IMR-90 (cell line): ENCODE measurements at regions not wholly inside any gene's neighbourhood (a gene's known extent, or its start where the extent isn't known, plus 50 kb on each side); places are given as distances from the start of the nearest gene placed in this dataset.

Experiments used
- ATAC-seq: fragments of 200-7000 bp; cut with Tn5 transposase; 2 replicates; pipeline ENCODE4 v1.9.1; 2020; ENCODE audit warnings: low read depth, mild to moderate bottlenecking, moderate library complexity
- BruUV-seq: library from RNA; stranded (reverse); fragments of 400-500 nt; replicated peaks from 2 replicates; lab custom pipeline; 2021; lab: Mats Ljungman, UMichigan
- CTCF ChIA-PET: fragments of 300-600 bp; formaldehyde crosslinking; extraction: SDS; loops from one replicate; lab custom pipeline; 2021; ENCODE audit warnings: antibody characterized with exemption; lab: Yijun Ruan, JAX
- POLR2A ChIA-PET: fragments of 300-600 bp; sonication (Branson Sonifier 250); formaldehyde crosslinking; loops from one replicate; lab custom pipeline; 2022; ENCODE audit warnings: antibody characterized with exemption; ENCODE audit not compliant: unreplicated experiment; lab: Charles Lee
- DNase-seq: peaks from one replicate; pipeline ENCODE4 v3.0.0; 2013
- H2AFZ ChIP-seq: replicated peaks from 2 replicates; pipeline ENCODE3; 2013; ENCODE audit warnings: low read length, mild to moderate bottlenecking; ENCODE audit not compliant: poor library complexity
- H2AK5ac ChIP-seq: 2 replicates; pipeline ENCODE4 v1.6.1; 2013; ENCODE audit warnings: low read depth, low read length, inconsistent platforms
- H2AK9ac ChIP-seq: replicated peaks from 2 replicates; pipeline ENCODE3; 2013; ENCODE audit warnings: mild to moderate bottlenecking, low read depth, low read length, moderate library complexity; ENCODE audit not compliant: poor library complexity
- H2BK120ac ChIP-seq: 2 replicates; pipeline ENCODE4 v1.6.1; 2013; ENCODE audit warnings: low read depth, low read length, inconsistent platforms
- H2BK15ac ChIP-seq: 3 replicates; pipeline ENCODE4 v1.6.1; 2013; ENCODE audit warnings: low read depth, low read length, inconsistent platforms
- H2BK20ac ChIP-seq: 2 replicates; pipeline ENCODE4 v1.6.1; 2013; ENCODE audit warnings: low read depth, mild to moderate bottlenecking, inconsistent platforms, low read length, moderate library complexity
- H2BK5ac ChIP-seq: 2 replicates; pipeline ENCODE4 v1.6.1; 2013; ENCODE audit warnings: mild to moderate bottlenecking, low read depth, low read length, inconsistent platforms; ENCODE audit not compliant: poor library complexity, severe bottlenecking
- H3K14ac ChIP-seq: replicated peaks from 2 replicates; pipeline ENCODE4 v1.6.1; 2013; ENCODE audit warnings: low read depth, low read length, inconsistent platforms
- H3K18ac ChIP-seq: 2 replicates; pipeline ENCODE4 v1.6.1; 2013; ENCODE audit warnings: low read depth, low read length, control low read depth
- H3K23ac ChIP-seq: 2 replicates; pipeline ENCODE4 v1.6.1; 2013; ENCODE audit warnings: low read depth, low read length, inconsistent platforms
- H3K27ac ChIP-seq: 2 replicates; pipeline ENCODE4 v1.5.1; 2013; ENCODE audit warnings: mild to moderate bottlenecking, control low read depth, low read length; ENCODE audit not compliant: insufficient read depth
- H3K27me3 ChIP-seq: 2 replicates; pipeline ENCODE4 v1.6.1; 2013; ENCODE audit warnings: low read length; ENCODE audit not compliant: control insufficient read depth, insufficient read depth
- H3K36me3 ChIP-seq: 2 replicates; pipeline ENCODE4 v1.6.1; 2013; ENCODE audit warnings: low read length, mixed read lengths; ENCODE audit not compliant: control insufficient read depth, insufficient read depth
- H3K4ac ChIP-seq: 2 replicates; pipeline ENCODE4 v1.6.1; 2013; ENCODE audit warnings: low read depth, low read length, inconsistent platforms
- H3K4me1 ChIP-seq: 2 replicates; pipeline ENCODE4 v1.6.1; 2013; ENCODE audit warnings: low read length, mixed read lengths; ENCODE audit not compliant: control insufficient read depth, insufficient read depth
- H3K4me2 ChIP-seq: 2 replicates; pipeline ENCODE4 v1.6.1; 2013; ENCODE audit warnings: low read depth, mild to moderate bottlenecking, control low read depth, low read length, moderate library complexity
- H3K4me3 ChIP-seq: 2 replicates; pipeline ENCODE4 v1.5.1; 2013; ENCODE audit warnings: low read depth, mild to moderate bottlenecking, control low read depth, low read length, moderate library complexity; ENCODE audit not compliant: insufficient read depth
- H3K56ac ChIP-seq: 2 replicates; pipeline ENCODE4 v1.6.1; 2013; ENCODE audit warnings: low read length, inconsistent platforms; ENCODE audit not compliant: insufficient read depth; ENCODE audit errors: extremely low read depth
- H3K79me1 ChIP-seq, 2 experiments: 2 replicates each; pipeline ENCODE4 v1.6.1; 2013; ENCODE audit warnings: low read length in 2 of 2, inconsistent platforms in 1 of 2, low read depth in 1 of 2
- H3K9ac ChIP-seq: 2 replicates; pipeline ENCODE4 v1.6.1; 2013; ENCODE audit warnings: low read depth, low read length, control low read depth
- H3K9me1 ChIP-seq: 2 replicates; pipeline ENCODE4 v1.6.1; 2013; ENCODE audit warnings: low read length, inconsistent platforms; ENCODE audit not compliant: insufficient read depth
- H3K9me3 ChIP-seq: 2 replicates; pipeline ENCODE4 v1.6.1; 2013; ENCODE audit warnings: low read length; ENCODE audit not compliant: control insufficient read depth, insufficient read depth
- H4K20me1 ChIP-seq: 2 replicates; pipeline ENCODE4 v1.6.1; 2013; ENCODE audit warnings: low read length, inconsistent platforms; ENCODE audit not compliant: insufficient read depth
- H4K5ac ChIP-seq: 2 replicates; pipeline ENCODE4 v1.6.1; 2013; ENCODE audit warnings: mild to moderate bottlenecking, low read depth, low read length, control low read depth
- H4K8ac ChIP-seq, 2 experiments: 2 replicates each; pipeline ENCODE4 v1.6.1; 2013; ENCODE audit warnings: low read depth in 2 of 2, low read length in 2 of 2, control low read depth in 1 of 2, inconsistent platforms in 1 of 2
- H4K91ac ChIP-seq: 2 replicates; pipeline ENCODE4 v1.6.1; 2013; ENCODE audit warnings: low read depth, low read length, inconsistent platforms; ENCODE audit not compliant: insufficient read depth
- MXI1 ChIP-seq: IDR thresholded peaks from 2 replicates; pipeline ENCODE4 v1.6.1; 2012; ENCODE audit warnings: low read depth, mild to moderate bottlenecking, low read length, moderate library complexity, borderline replicate concordance
- NFE2L2 ChIP-seq: fragments of 150-350 bp; IDR thresholded peaks from 2 replicates; pipeline ENCODE4 v1.6.1; 2016; ENCODE audit warnings: low read depth, mild to moderate bottlenecking, low read length
- POLR2A ChIP-seq: IDR thresholded peaks from 2 replicates; pipeline ENCODE4 v1.6.1; 2012; ENCODE audit warnings: mild to moderate bottlenecking, low read depth, low read length
- RAD21 ChIP-seq: IDR thresholded peaks from 2 replicates; pipeline ENCODE4 v1.6.1; 2012; ENCODE audit warnings: low read length, improper control_type of control experiment
- RFX5 ChIP-seq: IDR thresholded peaks from 2 replicates; pipeline ENCODE4 v1.8.0; 2012; ENCODE audit warnings: low read depth, mild to moderate bottlenecking, low read length, moderate library complexity
- SMC3 ChIP-seq: fragments of 150-350 bp; IDR thresholded peaks from 2 replicates; pipeline ENCODE4 v1.6.1; 2016; ENCODE audit warnings: low read depth, mild to moderate bottlenecking, antibody characterized with exemption, low read length, moderate library complexity
- WGBS, 2 experiments: methylation state at CpG; one replicate each; pipeline versions ENCODE4 v1.1.5 to v1.1.7; 2013; ENCODE audit warnings: missing lambda C conversion rate in 2 of 2; ENCODE audit not compliant: insufficient read length in 1 of 2; ENCODE audit errors: extremely low coverage in 2 of 2; 5-methylcytosine and 5-hydroxymethylcytosine counted together
- dilution Hi-C: fragments of 300-500 bp; cut with HindIII; formaldehyde crosslinking; loops from one replicate; pipeline ENCODE4 v1.14.3; 2018; ENCODE audit warnings: low sequenced_read_pairs; ENCODE audit not compliant: unreplicated experiment
- in situ Hi-C: fragments of 300-500 bp; cut with MboI; formaldehyde crosslinking; loops from 3 replicates; pipeline ENCODE4 v1.14.3; 2019; ENCODE audit warnings: low sequenced_read_pairs, inconsistent platforms, mixed read lengths
- intact Hi-C: fragments of 100-400 bp; cut with micrococcal nuclease; formaldehyde crosslinking; loops from 2 replicates; pipeline ENCODE4 v1.10.0; 2022
- TF ChIP-seq, protein P1 (sequence below): fragments of 150-350 bp; IDR thresholded peaks from 2 replicates; pipeline ENCODE4 v1.6.1; 2016; ENCODE audit warnings: low read depth, mild to moderate bottlenecking, low read length, moderate library complexity, borderline replicate concordance

DNA sequence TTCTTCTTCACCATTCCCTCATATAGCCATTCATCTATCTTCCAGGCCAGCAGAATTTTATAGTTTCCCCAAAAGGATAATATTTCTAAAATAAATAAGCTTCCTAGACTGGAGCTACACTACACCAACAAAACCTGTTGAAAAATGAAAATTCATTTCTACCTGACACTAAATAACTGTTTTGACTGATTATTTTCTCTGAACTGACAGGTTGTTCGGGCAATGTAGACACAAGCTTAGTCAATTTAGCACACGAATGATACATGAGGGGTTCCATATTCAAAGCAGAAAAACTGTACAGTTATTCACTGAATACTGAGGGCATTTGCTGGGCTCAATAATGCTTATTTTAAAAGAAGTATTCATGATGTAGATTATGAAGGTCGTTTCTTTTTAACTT lies 589.7 kb downstream of the LIG4 start:
- no peak overlapping the region for H2BK20ac ChIP-seq
- no peak overlapping the region for H3K9ac ChIP-seq
- H4K8ac ChIP-seq: no peak overlapping the region
- H3K23ac ChIP-seq: no peak overlapping the region
- H3K9me1 ChIP-seq: peaks cover 4% of the 10 kb centered on the region
- H3K36me3 ChIP-seq: no peaks in the 10 kb centered on the region
- CTCF ChIA-PET: interaction anchor here (0.5 kb wide), 1 partner anchor 17 kb away, joined by 3 read pairs; no protein-coding TSS in a partner anchor
- no peak overlapping the region for H2AK5ac ChIP-seq
- no peak overlapping the region for H4K91ac ChIP-seq
- H3K27ac ChIP-seq: no peak overlapping the region
- no peak overlapping the region for H3K4me3 ChIP-seq
- H2AFZ ChIP-seq: no peak overlapping the region
- no peak overlapping the region for H3K18ac ChIP-seq
- POLR2A ChIA-PET: no interaction called here
- intact Hi-C loops (no loop called here), dilution Hi-C loops (no loop called here), in situ Hi-C loops (no loop called here)
- no peak overlapping the region for H2BK5ac ChIP-seq
- WGBS, 2 experiments: 75% methylated on average over 2 of the region's 3 CpGs; no CpG with 5 or more reads in 1 of the 2 experiments
- H3K4ac ChIP-seq: no peak overlapping the region
- no peaks in the 10 kb centered on the region for H3K27me3 ChIP-seq
- H3K14ac ChIP-seq: no peak overlapping the region
- no TSS peak for BruUV-seq
- H3K56ac ChIP-seq: no peak overlapping the region
- TF ChIP-seq, protein P1, sequence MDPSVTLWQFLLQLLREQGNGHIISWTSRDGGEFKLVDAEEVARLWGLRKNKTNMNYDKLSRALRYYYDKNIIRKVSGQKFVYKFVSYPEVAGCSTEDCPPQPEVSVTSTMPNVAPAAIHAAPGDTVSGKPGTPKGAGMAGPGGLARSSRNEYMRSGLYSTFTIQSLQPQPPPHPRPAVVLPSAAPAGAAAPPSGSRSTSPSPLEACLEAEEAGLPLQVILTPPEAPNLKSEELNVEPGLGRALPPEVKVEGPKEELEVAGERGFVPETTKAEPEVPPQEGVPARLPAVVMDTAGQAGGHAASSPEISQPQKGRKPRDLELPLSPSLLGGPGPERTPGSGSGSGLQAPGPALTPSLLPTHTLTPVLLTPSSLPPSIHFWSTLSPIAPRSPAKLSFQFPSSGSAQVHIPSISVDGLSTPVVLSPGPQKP: no peak
- TF ChIP-seq POLR2A: no peak
- no peak for TF ChIP-seq NFE2L2
- no peak for TF ChIP-seq SMC3
- no peak for TF ChIP-seq RAD21
- no peak for TF ChIP-seq MXI1
- no peak for TF ChIP-seq RFX5
- no peak overlapping the region for H2BK15ac ChIP-seq
- no peak overlapping the region for H3K4me2 ChIP-seq
- no peaks in the 10 kb centered on the region for H3K9me3 ChIP-seq
- DNase-seq (no peak), ATAC-seq (no peak)
- peaks cover 3 to 22% of the 10 kb centered on the region in 2 experiments; a peak in 3 of 4 replicates for H3K79me1 ChIP-seq
- H2AK9ac ChIP-seq: no peak overlapping the region
- no peaks in the 10 kb centered on the region for H4K20me1 ChIP-seq
- H4K5ac ChIP-seq: no peak overlapping the region
- 0 out of 2 replicates have a peak, but pooled peaks cover 2% of the 10 kb centered on the region for H3K4me1 ChIP-seq
- no peak overlapping the region for H2BK120ac ChIP-seq
